Neural progenitor cell (in vitro differentiated cells): ENCODE measurements at regions not wholly inside any gene's neighbourhood (a gene's known extent, or its start where the extent isn't known, plus 50 kb on each side); places are given as distances from the start of the nearest gene placed in this dataset.

Experiments
- DNase-seq: peaks from one replicate; pipeline ENCODE4 v3.0.0-alpha.2; 2016; ENCODE audit warnings: low spot score
- H2AFZ ChIP-seq: fragments of 200-600 bp; sonication (generic); replicated peaks from 2 replicates; pipeline ENCODE4 v1.6.1; 2016; ENCODE audit warnings: antibody characterized with exemption
- H3F3A ChIP-seq: fragments of 200-600 bp; sonication (generic); 2 replicates; pipeline ENCODE4 v1.6.1; 2016; ENCODE audit warnings: antibody characterized with exemption, low read depth
- H3K27ac ChIP-seq: fragments of 200-600 bp; sonication (generic); 2 replicates; pipeline ENCODE4 v1.5.1; 2016; ENCODE audit warnings: mild to moderate bottlenecking
- H3K27me3 ChIP-seq: fragments of 200-600 bp; sonication (generic); 2 replicates; pipeline ENCODE4 v1.6.1; 2016; ENCODE audit warnings: mild to moderate bottlenecking, moderate library complexity
- H3K36me3 ChIP-seq: fragments of 200-600 bp; sonication (generic); 2 replicates; pipeline ENCODE4 v1.5.1; 2016
- H3K4me1 ChIP-seq: fragments of 200-600 bp; sonication (generic); 2 replicates; pipeline ENCODE4 v1.6.1; 2016; ENCODE audit warnings: mixed run types
- H3K4me2 ChIP-seq: fragments of 200-600 bp; sonication (generic); 2 replicates; pipeline ENCODE4 v1.6.1; 2016
- H3K4me3 ChIP-seq: fragments of 200-600 bp; sonication (generic); 2 replicates; pipeline ENCODE4 v1.5.1; 2016
- H3K79me2 ChIP-seq: fragments of 200-600 bp; sonication (generic); 2 replicates; pipeline ENCODE4 v1.6.1; 2016; ENCODE audit warnings: low read depth
- H3K9ac ChIP-seq: fragments of 200-600 bp; sonication (generic); 2 replicates; pipeline ENCODE4 v1.6.1; 2016
- H3K9me3 ChIP-seq: fragments of 200-600 bp; sonication (generic); 2 replicates; pipeline ENCODE4 v1.5.1; 2016; ENCODE audit warnings: low read depth
- H4K20me1 ChIP-seq: fragments of 200-600 bp; sonication (generic); 2 replicates; pipeline ENCODE4 v1.6.1; 2016; ENCODE audit warnings: low read depth
- H3K27ac Mint-ChIP-seq: 3 replicates; pipeline ENCODE4 v1.8.0; 2021; ENCODE audit warnings: mixed read lengths
- H3K27me3 Mint-ChIP-seq: 2 replicates; pipeline ENCODE4 v1.8.0; 2022; ENCODE audit warnings: low read depth, mild to moderate bottlenecking, inconsistent platforms, moderate library complexity, mixed read lengths; ENCODE audit not compliant: insufficient read depth
- H3K36me3 Mint-ChIP-seq: 3 replicates; pipeline ENCODE4 v1.8.0; 2021; ENCODE audit warnings: mixed read lengths
- H3K4me1 Mint-ChIP-seq: 3 replicates; pipeline ENCODE4 v1.8.0; 2021; ENCODE audit warnings: mixed read lengths
- H3K4me3 Mint-ChIP-seq: 3 replicates; pipeline ENCODE4 v1.8.0; 2021; ENCODE audit warnings: mild to moderate bottlenecking, moderate library complexity, mixed read lengths
- H3K9me3 Mint-ChIP-seq: 3 replicates; pipeline ENCODE4 v1.8.0; 2020; ENCODE audit warnings: mixed read lengths
- CTCF ChIP-seq: fragments of 200-600 bp; sonication (generic); IDR thresholded peaks from 2 replicates; pipeline ENCODE4 v1.5.1; 2017; ENCODE audit warnings: antibody characterized with exemption, mild to moderate bottlenecking
- EZH2 ChIP-seq: fragments of 200-600 bp; sonication (generic); IDR thresholded peaks from 2 replicates; pipeline ENCODE4 v1.6.1; 2017; ENCODE audit warnings: antibody characterized with exemption, mild to moderate bottlenecking, moderate library complexity
- EZH2phosphoT487 ChIP-seq: fragments of 200-600 bp; sonication (generic); IDR thresholded peaks from 2 replicates; pipeline ENCODE4 v1.6.1; 2017; ENCODE audit warnings: antibody characterized with exemption

DNA sequence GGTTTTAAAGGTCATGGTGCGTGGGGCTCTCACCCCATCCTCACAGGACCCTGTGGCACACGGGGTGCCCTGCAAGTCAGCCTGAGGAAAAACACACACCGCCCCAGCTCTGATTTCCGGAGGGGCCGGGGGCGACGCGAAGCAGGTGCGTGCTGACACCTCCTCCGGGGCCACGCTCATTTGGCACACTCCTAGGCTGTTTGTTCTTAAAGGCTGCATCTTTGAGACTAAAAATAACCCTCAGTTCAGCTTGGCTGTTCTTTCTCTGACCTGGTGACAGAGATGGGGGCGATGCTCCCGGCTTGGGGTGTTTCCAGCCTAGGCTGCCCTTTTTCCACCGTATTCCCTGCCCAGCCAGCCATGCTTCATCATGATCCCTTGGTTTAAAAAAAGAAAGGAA, 141.5 kb upstream of the TPM1 start:
- H3K4me3 ChIP-seq = no peak overlapping the region
- peaks cover 52% of the 10 kb centered on the region for H3K4me1 ChIP-seq
- H3F3A ChIP-seq = no peaks in the 10 kb centered on the region
- no peaks in the 10 kb centered on the region for H3K9me3 Mint-ChIP-seq
- no peak overlapping the region for H3K27ac ChIP-seq
- H3K9ac ChIP-seq = no peak overlapping the region
- H3K4me1 Mint-ChIP-seq = peaks cover 81% of the 10 kb centered on the region
- H3K36me3 ChIP-seq = no peaks in the 10 kb centered on the region
- peak overlapping the region; percentile 72 for H3K27ac Mint-ChIP-seq
- no peak overlapping the region for H3K4me3 Mint-ChIP-seq
- no peak for DNase-seq
- H3K79me2 ChIP-seq = no peaks in the 10 kb centered on the region
- H4K20me1 ChIP-seq = no peaks in the 10 kb centered on the region
- peaks cover 6% of the 10 kb centered on the region for H3K27me3 Mint-ChIP-seq
- no peaks in the 10 kb centered on the region for H3K9me3 ChIP-seq
- H3K36me3 Mint-ChIP-seq = no peaks in the 10 kb centered on the region
- H2AFZ ChIP-seq = no peak overlapping the region
- no peaks in the 10 kb centered on the region for H3K27me3 ChIP-seq
- TF ChIP-seq CTCF = no peak
- no peak for TF ChIP-seq EZH2phosphoT487
- no peak for TF ChIP-seq EZH2
- H3K4me2 ChIP-seq = peak overlapping the region; percentile 15

DNA sequence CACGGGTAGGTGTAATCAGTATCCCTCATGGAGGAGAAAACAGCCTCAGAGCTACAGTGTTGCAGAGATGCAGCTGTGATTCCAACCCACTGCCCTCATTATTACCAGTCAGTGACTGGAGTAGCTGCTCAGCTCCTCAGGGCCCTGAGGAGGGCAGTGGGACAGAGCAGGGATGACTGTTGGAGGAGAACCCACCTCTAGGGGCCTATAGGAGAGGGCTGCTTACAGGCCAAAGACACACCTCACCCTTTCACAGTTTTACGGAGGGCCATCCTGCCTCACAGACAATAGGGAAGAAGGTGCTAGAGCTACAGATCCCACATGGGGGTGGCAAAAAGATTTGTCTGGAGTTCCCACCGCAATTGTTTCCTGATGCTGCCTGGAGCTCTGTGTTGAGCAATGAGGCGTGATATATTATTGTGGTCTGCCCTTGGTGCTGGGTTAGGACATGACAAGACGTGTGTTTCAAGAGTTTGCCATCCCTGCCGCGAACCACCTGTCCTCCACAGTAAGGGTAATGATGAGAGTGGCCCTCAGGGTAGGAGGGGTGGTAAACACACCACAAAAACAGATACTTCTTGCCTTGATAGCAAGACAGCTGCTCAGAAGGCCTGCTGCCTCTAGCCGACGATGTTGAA, 140.5 kb upstream of the TPM1 start:
- H3K4me3 Mint-ChIP-seq = no peak overlapping the region
- H3K27ac Mint-ChIP-seq = peak overlapping the region; percentile 39
- Histone ChIP-seq H3K27ac (no peak overlapping the region), H3K36me3 (no peaks in the 10 kb centered on the region), H3K79me2 (no peaks in the 10 kb centered on the region), H3F3A (no peaks in the 10 kb centered on the region), H3K4me2 (peak overlapping the region; percentile 15), H3K9me3 (no peaks in the 10 kb centered on the region), H4K20me1 (no peaks in the 10 kb centered on the region), H3K27me3 (no peaks in the 10 kb centered on the region), H3K4me3 (no peak overlapping the region), H2AFZ (no peak overlapping the region), H3K4me1 (peaks cover 43% of the 10 kb centered on the region), H3K9ac (no peak overlapping the region)
- no peak for DNase-seq
- no peaks in the 10 kb centered on the region for H3K36me3 Mint-ChIP-seq
- H3K27me3 Mint-ChIP-seq = peaks cover 6% of the 10 kb centered on the region
- no peak for TF ChIP-seq CTCF
- H3K9me3 Mint-ChIP-seq = no peaks in the 10 kb centered on the region
- H3K4me1 Mint-ChIP-seq = peaks cover 72% of the 10 kb centered on the region

DNA sequence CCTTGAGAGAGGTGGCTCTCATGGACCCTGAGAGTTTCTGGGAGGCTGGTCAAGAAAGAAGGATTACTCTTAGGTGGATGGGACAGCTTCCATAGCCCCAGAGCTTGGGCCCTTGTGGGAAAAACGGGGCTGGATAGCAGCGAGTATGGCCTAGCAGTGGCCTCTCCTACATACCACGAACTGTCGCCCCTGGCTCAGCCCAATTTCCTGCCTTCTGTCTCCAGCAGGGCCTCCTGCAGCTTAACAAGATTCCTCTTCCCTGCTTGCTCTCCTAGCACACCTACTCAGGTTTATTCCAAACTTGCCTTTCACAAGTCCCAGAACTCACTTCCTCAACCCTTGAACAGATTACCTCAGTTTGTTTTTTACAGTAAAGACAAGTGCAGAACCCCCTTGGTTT, 139.7 kb upstream of the TPM1 start:
- H3K4me1 ChIP-seq = peaks cover 36% of the 10 kb centered on the region
- no peak overlapping the region for H3K4me3 ChIP-seq
- H3K9me3 ChIP-seq = no peaks in the 10 kb centered on the region
- no peaks in the 10 kb centered on the region for H3K79me2 ChIP-seq
- H3K27ac ChIP-seq = no peak overlapping the region
- H3K36me3 ChIP-seq = no peaks in the 10 kb centered on the region
- no peaks in the 10 kb centered on the region for H3K36me3 Mint-ChIP-seq
- peak overlapping the region; percentile 39 for H3K27ac Mint-ChIP-seq
- no peak overlapping the region for H3K9ac ChIP-seq
- peaks cover 64% of the 10 kb centered on the region for H3K4me1 Mint-ChIP-seq
- H3K4me3 Mint-ChIP-seq = no peak overlapping the region
- no peak overlapping the region for H2AFZ ChIP-seq
- no peaks in the 10 kb centered on the region for H3K9me3 Mint-ChIP-seq
- H4K20me1 ChIP-seq = no peaks in the 10 kb centered on the region
- peak overlapping the region; percentile 21 for H3K4me2 ChIP-seq
- no peak for DNase-seq
- TF ChIP-seq EZH2phosphoT487 (no peak), CTCF (no peak), EZH2 (no peak)
- H3F3A ChIP-seq = no peaks in the 10 kb centered on the region
- H3K27me3 ChIP-seq = no peaks in the 10 kb centered on the region
- H3K27me3 Mint-ChIP-seq = peaks cover 6% of the 10 kb centered on the region
